GM12864 (cell line): ENCODE measurements at regions not wholly inside any gene's neighbourhood (a gene's known extent, or its start where the extent isn't known, plus 50 kb on each side); places are given as distances from the start of the nearest gene placed in this dataset.

Experiments
- DNase-seq: peaks from one replicate; pipeline ENCODE4 v3.0.0-alpha.2; 2011; ENCODE audit warnings: low read depth
- H3K4me3 ChIP-seq: 2 replicates; pipeline ENCODE4 v1.5.1; 2011; ENCODE audit warnings: mild to moderate bottlenecking, low read depth, low read length, control low read depth
- TF ChIP-seq, protein P1 (sequence below): IDR thresholded peaks from 2 replicates; pipeline ENCODE4 v1.5.1; 2011; ENCODE audit warnings: low read depth, mild to moderate bottlenecking, moderate library complexity, low read length, control low read depth, inconsistent platforms; ENCODE audit errors: missing control alignments

DNA sequence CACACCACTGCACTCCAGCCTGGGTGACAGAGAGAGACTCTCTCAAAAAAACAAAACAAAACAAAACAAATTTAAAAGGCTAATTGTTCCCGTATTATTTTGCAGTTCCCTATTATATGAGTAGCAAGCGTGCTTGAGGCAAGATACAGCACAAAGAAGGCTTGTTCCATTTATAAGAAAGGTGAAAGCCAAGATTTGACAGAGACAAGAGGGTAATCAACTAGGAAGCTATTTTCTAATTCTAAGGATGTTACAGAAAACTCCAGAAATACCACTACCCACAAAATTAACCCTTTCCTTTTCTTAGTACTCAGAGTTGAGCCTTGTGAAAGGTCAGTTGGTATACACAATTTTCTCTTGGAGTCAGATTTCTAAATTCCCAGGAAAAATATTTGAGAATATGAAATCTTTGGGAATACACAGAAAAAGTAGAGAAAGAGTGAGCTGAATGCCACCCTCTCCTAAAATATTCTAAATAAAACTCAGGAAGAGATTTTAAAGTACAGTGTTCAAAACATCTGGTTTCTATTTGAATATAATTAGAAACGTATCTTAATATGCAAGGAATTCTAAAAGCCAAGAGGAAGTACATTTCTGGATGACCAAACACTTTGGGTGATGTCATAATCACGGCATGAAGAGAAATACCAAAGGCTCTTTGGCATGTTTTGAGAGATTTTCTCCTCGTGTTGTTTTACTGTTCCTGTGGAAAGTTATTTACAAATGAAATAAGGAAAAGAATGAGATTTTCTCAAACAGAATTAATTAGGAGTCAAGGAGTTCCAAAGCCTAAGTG lies 63.0 kb upstream of the FLT1 start:
- no peak for DNase-seq
- no peak overlapping the region for H3K4me3 ChIP-seq
- TF ChIP-seq, protein P1, sequence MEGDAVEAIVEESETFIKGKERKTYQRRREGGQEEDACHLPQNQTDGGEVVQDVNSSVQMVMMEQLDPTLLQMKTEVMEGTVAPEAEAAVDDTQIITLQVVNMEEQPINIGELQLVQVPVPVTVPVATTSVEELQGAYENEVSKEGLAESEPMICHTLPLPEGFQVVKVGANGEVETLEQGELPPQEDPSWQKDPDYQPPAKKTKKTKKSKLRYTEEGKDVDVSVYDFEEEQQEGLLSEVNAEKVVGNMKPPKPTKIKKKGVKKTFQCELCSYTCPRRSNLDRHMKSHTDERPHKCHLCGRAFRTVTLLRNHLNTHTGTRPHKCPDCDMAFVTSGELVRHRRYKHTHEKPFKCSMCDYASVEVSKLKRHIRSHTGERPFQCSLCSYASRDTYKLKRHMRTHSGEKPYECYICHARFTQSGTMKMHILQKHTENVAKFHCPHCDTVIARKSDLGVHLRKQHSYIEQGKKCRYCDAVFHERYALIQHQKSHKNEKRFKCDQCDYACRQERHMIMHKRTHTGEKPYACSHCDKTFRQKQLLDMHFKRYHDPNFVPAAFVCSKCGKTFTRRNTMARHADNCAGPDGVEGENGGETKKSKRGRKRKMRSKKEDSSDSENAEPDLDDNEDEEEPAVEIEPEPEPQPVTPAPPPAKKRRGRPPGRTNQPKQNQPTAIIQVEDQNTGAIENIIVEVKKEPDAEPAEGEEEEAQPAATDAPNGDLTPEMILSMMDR: no peak

DNA sequence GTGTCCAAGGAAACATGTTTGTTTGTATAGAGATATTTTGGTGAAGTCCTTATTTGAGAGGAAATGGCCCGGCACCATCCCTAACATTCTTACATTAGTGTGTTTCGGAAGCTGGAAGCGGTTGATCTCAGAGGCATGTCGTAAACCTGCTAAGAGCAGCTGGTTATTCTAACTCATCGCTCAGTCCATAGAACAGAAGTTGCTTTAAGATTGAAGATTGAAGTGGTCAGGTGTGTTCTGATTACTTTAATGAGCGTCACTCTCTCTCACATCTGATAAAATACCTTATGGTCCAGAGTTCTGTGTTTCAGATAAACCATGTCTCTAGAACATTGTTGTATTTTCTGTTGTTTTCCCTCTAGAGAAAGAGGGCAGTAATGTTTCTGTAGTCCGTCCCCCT lies 60.2 kb upstream of the FLT1 start:
- no peak overlapping the region for H3K4me3 ChIP-seq
- TF ChIP-seq, protein P1: no peak
- DNase-seq: no peak

DNA sequence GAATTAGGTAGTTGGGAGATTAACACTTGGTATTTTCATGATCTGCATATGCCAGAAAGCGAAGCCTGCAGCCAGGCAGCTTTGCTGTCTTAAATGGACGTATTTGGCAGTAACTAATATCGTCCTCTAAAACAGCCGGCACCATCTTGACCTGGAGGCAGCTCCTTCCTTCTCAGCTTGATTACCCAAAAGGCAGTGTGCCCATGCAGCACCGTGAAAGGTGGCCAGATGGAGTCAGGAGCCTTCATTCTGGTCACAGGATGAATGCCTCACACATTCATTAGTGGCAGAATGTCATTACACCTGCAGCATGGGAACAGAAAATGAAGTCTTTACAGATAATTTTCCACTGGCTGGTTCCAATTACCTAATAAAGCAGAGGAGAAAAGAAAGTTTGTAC lies 59.0 kb upstream of the FLT1 start:
- H3K4me3 ChIP-seq: no peak overlapping the region
- DNase-seq: no peak
- TF ChIP-seq, protein P1: no peak

DNA sequence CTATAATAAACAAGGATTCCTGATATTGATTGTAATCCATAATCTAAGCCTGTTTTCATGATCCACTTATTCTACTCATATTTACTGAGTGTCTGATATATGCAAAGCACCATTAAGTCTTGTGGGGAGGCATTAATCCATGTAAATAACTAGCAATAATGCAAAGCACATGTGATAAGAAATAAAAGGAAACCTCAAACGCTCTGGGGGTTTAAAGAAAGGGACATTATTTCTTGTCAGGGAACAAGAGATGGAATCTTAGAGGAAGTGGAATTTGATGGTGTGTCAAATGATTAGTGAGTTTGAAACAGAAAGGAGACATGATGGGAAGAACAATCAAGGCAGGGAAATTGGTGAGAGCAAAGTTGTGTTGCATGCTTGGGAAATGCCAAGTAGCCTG lies 57.4 kb upstream of the FLT1 start:
- H3K4me3 ChIP-seq: no peak overlapping the region
- DNase-seq: no peak
- TF ChIP-seq, protein P1: no peak

DNA sequence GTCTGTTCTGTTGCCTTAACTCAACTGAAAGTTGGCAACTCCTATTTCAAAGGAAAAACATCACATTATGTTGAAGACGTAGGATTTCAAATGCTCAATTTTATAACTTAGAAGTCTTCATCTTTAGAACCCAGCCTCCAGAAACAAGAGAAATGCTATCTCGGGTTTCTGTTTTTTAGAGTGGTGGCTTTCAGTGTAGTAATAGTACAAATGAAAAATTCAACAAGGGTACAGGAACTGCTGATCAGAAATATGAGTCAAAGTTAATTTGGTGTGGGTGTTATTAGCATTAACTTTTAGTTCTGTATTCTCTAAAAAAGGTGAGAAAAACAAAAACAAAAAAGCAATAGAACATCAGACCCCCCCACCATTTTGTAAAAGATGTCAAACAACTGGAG lies 56.6 kb upstream of the FLT1 start:
- DNase-seq: no peak
- no peak overlapping the region for H3K4me3 ChIP-seq
- TF ChIP-seq, protein P1: no peak

DNA sequence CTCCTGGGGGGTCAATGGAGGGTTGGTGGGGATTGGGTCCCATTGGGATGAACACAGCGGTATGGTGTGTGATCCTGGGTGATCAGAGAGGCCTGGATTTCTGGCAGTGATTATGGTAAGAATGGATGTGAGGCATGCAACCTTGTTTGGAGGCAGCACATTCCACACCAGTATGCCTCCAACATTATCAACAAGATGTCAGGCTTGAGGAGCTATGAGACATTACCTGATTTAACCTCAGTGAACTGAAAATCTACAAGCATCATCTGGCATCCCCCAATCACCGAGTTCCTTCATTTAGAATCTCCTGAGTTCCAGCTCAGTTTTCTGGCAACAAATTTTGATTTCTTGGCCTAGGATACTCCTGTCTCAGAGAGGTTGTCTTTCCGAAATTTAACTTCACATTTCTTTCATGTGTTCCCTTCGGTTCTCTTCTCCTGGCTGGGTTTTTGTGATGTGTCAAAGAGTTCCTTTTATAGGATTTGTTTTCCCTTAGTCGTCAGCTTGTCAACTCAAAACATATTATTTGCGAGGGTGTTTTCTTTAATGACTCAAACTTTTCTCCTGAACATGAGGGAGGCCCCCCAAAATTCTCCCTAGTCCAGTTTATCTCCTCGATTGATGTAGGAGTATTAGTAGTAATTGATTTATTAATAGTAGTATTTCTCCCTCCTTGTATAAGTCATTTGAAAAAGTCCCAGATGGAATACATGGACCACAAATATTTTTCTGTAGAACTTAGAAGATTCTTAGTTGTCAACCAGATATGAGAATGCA lies 56.0 kb upstream of the FLT1 start:
- H3K4me3 ChIP-seq: no peak overlapping the region
- DNase-seq: no peak
- TF ChIP-seq, protein P1: no peak
